K562 (cell line): ENCODE measurements at regions not wholly inside any gene's neighbourhood (a gene's known extent, or its start where the extent isn't known, plus 50 kb on each side); places are given as distances from the start of the nearest gene placed in this dataset.

Experiments
- ATAC-seq: fragments of 200-7000 bp; cut with Tn5 transposase; 3 replicates; pipeline ENCODE4 v1.9.1; 2020; ENCODE audit warnings: moderate library complexity
- BruUV-seq: library from RNA; stranded (reverse); fragments of 400-500 nt; replicated peaks from 2 replicates; lab custom pipeline; 2021; lab: Mats Ljungman, UMichigan
- CTCF ChIA-PET: fragments of 300-600 bp; formaldehyde crosslinking; extraction: SDS; loops from one replicate; lab custom pipeline; 2021; ENCODE audit warnings: low intra/inter-chr PET ratio; lab: Yijun Ruan, JAX
- POLR2A ChIA-PET: fragments of 300-600, 350-650 bp; sonication (Branson Sonifier 250); formaldehyde crosslinking; extraction: SDS; loops from one replicate; lab custom pipeline; 2021; ENCODE audit warnings: antibody characterized with exemption, inconsistent platforms; lab: Yijun Ruan, JAX
- DNase-seq, 4 experiments: peaks; one replicate each; pipeline versions ENCODE4 v3.0.0 to v3.0.0-alpha.2; 2011 to 2018; ENCODE audit warnings: low spot score in 3 of 4, mixed read lengths in 3 of 4; ENCODE audit errors: extremely low read depth in 1 of 4
- FAIRE-seq: peaks from 2 replicates; lab custom pipeline; 2011; peaks lifted over from hg19 to GRCh38; lab: Jason Lieb, UNC
- H2AFZ ChIP-seq: 2 replicates; pipeline ENCODE4 v1.6.0; 2011; ENCODE audit warnings: low read depth, low read length, control low read depth, inconsistent platforms
- H3K27ac ChIP-seq: fragments of 200-600 bp; 3 replicates; pipeline ENCODE4 v1.8.0; 2011; ENCODE audit warnings: low read depth, mild to moderate bottlenecking, control low read depth, inconsistent platforms, low read length, moderate library complexity, mixed read lengths; ENCODE audit errors: extremely low read depth
- H3K27me3 ChIP-seq, 2 experiments: fragments of 300-600 bp in 1 of 2; 2 replicates in 1 of 2; 3 replicates in 1 of 2; pipeline versions ENCODE4 v1.6.0 to v1.8.0; 2011; ENCODE audit warnings: inconsistent platforms in 2 of 2, low read length in 2 of 2, mild to moderate bottlenecking in 1 of 2, mixed read lengths in 1 of 2, moderate library complexity in 1 of 2; ENCODE audit not compliant: control insufficient read depth in 2 of 2, insufficient read depth in 2 of 2
- H3K36me3 ChIP-seq: fragments of 300-600 bp; 3 replicates; pipeline ENCODE4 v1.8.0; 2011; ENCODE audit warnings: mild to moderate bottlenecking, low read length, inconsistent platforms; ENCODE audit not compliant: control insufficient read depth, insufficient read depth
- H3K4me1 ChIP-seq, 2 experiments: fragments of 200-600 bp in 1 of 2; replicated peaks in 1 of 2; 2 replicates in 1 of 2; 3 replicates in 1 of 2; pipeline versions ENCODE4 v1.5.1 to v1.8.0; 2011; ENCODE audit warnings: inconsistent platforms in 2 of 2, low read length in 2 of 2, mild to moderate bottlenecking in 1 of 2, mixed read lengths in 1 of 2, moderate library complexity in 1 of 2; ENCODE audit not compliant: control insufficient read depth in 2 of 2, insufficient read depth in 2 of 2
- H3K4me2 ChIP-seq: 2 replicates; pipeline ENCODE4 v1.6.1; 2011; ENCODE audit warnings: low read length, control low read depth, inconsistent platforms, mixed read lengths; ENCODE audit not compliant: insufficient read depth
- H3K4me3 ChIP-seq: fragments of 200-600 bp; sonication (generic), shearing (Covaris generic); 2 replicates; pipeline ENCODE4 v1.5.1; 2016; ENCODE audit warnings: control low read depth, inconsistent platforms
- H3K79me2 ChIP-seq: fragments of 200-600 bp; 3 replicates; pipeline ENCODE4 v1.8.0; 2011; ENCODE audit warnings: low read length, inconsistent platforms; ENCODE audit not compliant: control insufficient read depth, insufficient read depth
- H3K9ac ChIP-seq, 2 experiments: 2 replicates each; pipeline versions ENCODE4 v1.6.0 to v1.6.1; 2011; ENCODE audit warnings: low read depth in 2 of 2, low read length in 2 of 2, control low read depth in 1 of 2, inconsistent platforms in 1 of 2, mild to moderate bottlenecking in 1 of 2, mixed read lengths in 1 of 2; ENCODE audit not compliant: insufficient read depth in 1 of 2
- H3K9me1 ChIP-seq: one replicate; pipeline ENCODE4 v1.6.0; 2011; ENCODE audit warnings: inconsistent platforms, mild to moderate bottlenecking, low read length, moderate library complexity; ENCODE audit not compliant: control insufficient read depth, insufficient read depth
- H3K9me3 ChIP-seq: replicated peaks from 2 replicates; pipeline ENCODE4 v1.5.1; 2011; ENCODE audit warnings: low read depth, low read length, inconsistent platforms; ENCODE audit not compliant: control insufficient read depth, insufficient read depth
- H4K20me1 ChIP-seq: replicated peaks from 2 replicates; pipeline ENCODE4 v1.6.1; 2011; ENCODE audit warnings: low read length, inconsistent platforms, mixed read lengths; ENCODE audit not compliant: control insufficient read depth, insufficient read depth
- BHLHE40 ChIP-seq: IDR thresholded peaks from 2 replicates; pipeline ENCODE4 v1.6.1; 2011; ENCODE audit warnings: low read length, improper control_type of control experiment
- DPF2 ChIP-seq: fragments of 450-650 bp; IDR thresholded peaks from 2 replicates; pipeline ENCODE4 v1.6.1; 2016
- MCM5 ChIP-seq: fragments of 450-650 bp; IDR thresholded peaks from 2 replicates; pipeline ENCODE4 v1.6.1; 2016; ENCODE audit warnings: low read depth
- RBFOX2 ChIP-seq: fragments of 200-400 bp; formaldehyde crosslinking; IDR thresholded peaks from 2 replicates; pipeline ENCODE4 v1.6.1; 2017; ENCODE audit warnings: low read depth, mild to moderate bottlenecking, low read length, moderate library complexity
- TEAD4 ChIP-seq, 2 experiments: sonication (generic) in 1 of 2; formaldehyde crosslinking in 1 of 2; IDR thresholded peaks; 2 replicates each; pipeline versions ENCODE4 v1.6.1 to v1.8.0; 2012 to 2022; ENCODE audit warnings: borderline replicate concordance in 1 of 2, inconsistent platforms in 1 of 2, low read length in 1 of 2, mild to moderate bottlenecking in 1 of 2, missing genetic modification reagents in 1 of 2
- TGIF2 ChIP-seq: sonication (generic); formaldehyde crosslinking; IDR thresholded peaks from 2 replicates; pipeline ENCODE4 v1.8.1; 2022; ENCODE audit warnings: mild to moderate bottlenecking, missing genetic modification reagents, moderate library complexity
- WHSC1 ChIP-seq: IDR thresholded peaks from one replicate; pipeline ENCODE4 v1.6.1; 2012; ENCODE audit warnings: low read length, control low read depth, inconsistent platforms
- ZNF41 ChIP-seq: fragments of 250-450 bp; sonication (Bioruptor Pico); conservative IDR thresholded peaks from 2 replicates; pipeline ENCODE4 v1.4.0; 2020; ENCODE audit warnings: mild to moderate bottlenecking
- ZNF507 ChIP-seq: conservative IDR thresholded peaks from 2 replicates; pipeline ENCODE4 v1.6.1; 2017; ENCODE audit warnings: missing genetic modification characterization, missing compliant biosample characterization
- ZNF76 ChIP-seq: fragments of 250-450 bp; sonication (Bioruptor Pico); IDR thresholded peaks from 2 replicates; pipeline ENCODE4 v1.4.0; 2020; ENCODE audit warnings: mild to moderate bottlenecking, moderate library complexity, borderline replicate concordance
- WGBS: fragments of 100-300 bp; shearing (Covaris generic); methylation state at CpG from one replicate; pipeline ENCODE4 v1.1.6; 2016; ENCODE audit warnings: low coverage, mixed read lengths; ENCODE audit not compliant: insufficient coverage; ENCODE audit errors: missing lambda C conversion rate; 5-methylcytosine and 5-hydroxymethylcytosine counted together
- in situ Hi-C: fragments of 300-500 bp; cut with MboI; formaldehyde crosslinking; loops from 4 replicates; pipeline ENCODE4 v1.15.0; 2018; ENCODE audit warnings: inconsistent platforms, mixed read lengths
- intact Hi-C: fragments of 100-400 bp; cut with micrococcal nuclease; formaldehyde crosslinking; loops from 2 replicates; pipeline ENCODE4 v1.14.2; 2022
- TF ChIP-seq, protein P1 (sequence below): sonication (generic); formaldehyde crosslinking; IDR thresholded peaks from 2 replicates; pipeline ENCODE4 v1.8.0; 2023; ENCODE audit warnings: mild to moderate bottlenecking, missing genetic modification reagents
- TF ChIP-seq, protein P2 (sequence below): fragments of 450-650 bp; formaldehyde crosslinking; IDR thresholded peaks from 2 replicates; pipeline ENCODE4 v1.4.0; 2022; ENCODE audit warnings: mild to moderate bottlenecking, moderate library complexity
- TF ChIP-seq, protein P3 (sequence below): fragments of 250-450 bp; sonication (Bioruptor Pico); IDR thresholded peaks from 2 replicates; pipeline ENCODE4 v1.4.0; 2020

DNA sequence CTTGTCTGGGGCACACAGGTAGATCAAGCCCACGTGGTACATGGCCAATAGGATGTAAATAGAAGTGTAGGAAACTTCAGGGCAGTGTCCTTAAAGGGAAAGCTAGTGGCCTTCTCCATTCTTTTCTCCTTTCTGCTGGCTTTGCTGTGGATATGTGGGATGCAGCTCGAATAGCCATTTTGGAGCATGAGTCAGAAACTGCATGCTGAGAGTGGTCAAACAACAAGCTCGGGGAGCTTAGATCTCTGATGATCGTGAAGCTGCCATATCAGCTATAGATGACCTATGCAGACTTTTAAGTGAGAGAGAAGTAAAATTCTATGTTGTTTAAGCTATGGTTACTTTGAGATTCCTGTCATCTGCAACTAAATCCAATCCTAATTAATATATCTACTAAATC is 241.3 kb upstream of the DAAM1 start:
- DNase-seq = no peak
- H3K36me3 ChIP-seq = no peaks in the 10 kb centered on the region
- WGBS = 0% methylated on average over 4 of the region's 4 CpGs
- no peaks in the 10 kb centered on the region for H3K9me1 ChIP-seq
- no peaks in the 10 kb centered on the region for H3K27me3 ChIP-seq
- intact Hi-C loops (loop anchor here (10.0 kb wide), 1 partner anchor 442 kb away; no protein-coding TSS in a partner anchor), in situ Hi-C loops (no loop called here)
- no peak for ATAC-seq
- FAIRE-seq = no peak
- TF ChIP-seq MCM5 = no peak
- TF ChIP-seq RBFOX2 = no peak
- no peak for TF ChIP-seq WHSC1
- POLR2A ChIA-PET = no interaction called here
- no peak overlapping the region for H3K27ac ChIP-seq
- H3K9me3 ChIP-seq = no peaks in the 10 kb centered on the region
- no TSS peak for BruUV-seq
- H3K4me2 ChIP-seq = no peak overlapping the region
- no peaks in the 10 kb centered on the region for H3K4me1 ChIP-seq
- H3K9ac ChIP-seq = no peak overlapping the region
- H2AFZ ChIP-seq = no peak overlapping the region
- CTCF ChIA-PET = no interaction called here
- H3K4me3 ChIP-seq = no peak overlapping the region
- H3K79me2 ChIP-seq = no peaks in the 10 kb centered on the region
- H4K20me1 ChIP-seq = no peaks in the 10 kb centered on the region

GRCh38 chr14:58947814-58948445 is 240.5 kb upstream of the DAAM1 start:
- H3K27ac ChIP-seq = no peak overlapping the region
- no peaks in the 10 kb centered on the region for H3K79me2 ChIP-seq
- no peak overlapping the region for H3K9ac ChIP-seq
- no peaks in the 10 kb centered on the region for H4K20me1 ChIP-seq
- H3K4me3 ChIP-seq = no peak overlapping the region
- ChIA-PET POLR2A (no interaction called here), CTCF (no interaction called here)
- no peak for FAIRE-seq
- no peak overlapping the region for H3K4me2 ChIP-seq
- BruUV-seq = no TSS peak
- WGBS = 3% methylated on average over 4 of the region's 4 CpGs
- no peaks in the 10 kb centered on the region for H3K9me3 ChIP-seq
- no peak overlapping the region for H2AFZ ChIP-seq
- ATAC-seq = no peak
- H3K27me3 ChIP-seq = no peaks in the 10 kb centered on the region
- in situ Hi-C loops (no loop called here), intact Hi-C loops (loop anchor here (10.0 kb wide), 1 partner anchor 443 kb away; no protein-coding TSS in a partner anchor)
- no peaks in the 10 kb centered on the region for H3K9me1 ChIP-seq
- no peaks in the 10 kb centered on the region for H3K36me3 ChIP-seq
- DNase-seq = no peak
- no peaks in the 10 kb centered on the region for H3K4me1 ChIP-seq
- TF ChIP-seq ZNF41 (CRISPR knock-in tag) (no peak), ZNF507 (tag) (no peak), TGIF2 (CRISPR knock-in tag) (no peak), ZNF76 (CRISPR knock-in tag) (no peak), BHLHE40 (no peak), DPF2 (no peak), TEAD4 (IDR thresholded peaks at IDR 0.05; ENCODE audit: low read length) (no peak), TEAD4 (CRISPR knock-in tag; IDR thresholded peaks at IDR 0.05; ENCODE audit: borderline replicate concordance) (no peak)
- TF ChIP-seq, protein P1, sequence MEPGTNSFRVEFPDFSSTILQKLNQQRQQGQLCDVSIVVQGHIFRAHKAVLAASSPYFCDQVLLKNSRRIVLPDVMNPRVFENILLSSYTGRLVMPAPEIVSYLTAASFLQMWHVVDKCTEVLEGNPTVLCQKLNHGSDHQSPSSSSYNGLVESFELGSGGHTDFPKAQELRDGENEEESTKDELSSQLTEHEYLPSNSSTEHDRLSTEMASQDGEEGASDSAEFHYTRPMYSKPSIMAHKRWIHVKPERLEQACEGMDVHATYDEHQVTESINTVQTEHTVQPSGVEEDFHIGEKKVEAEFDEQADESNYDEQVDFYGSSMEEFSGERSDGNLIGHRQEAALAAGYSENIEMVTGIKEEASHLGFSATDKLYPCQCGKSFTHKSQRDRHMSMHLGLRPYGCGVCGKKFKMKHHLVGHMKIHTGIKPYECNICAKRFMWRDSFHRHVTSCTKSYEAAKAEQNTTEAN (CRISPR knock-in tag) = no peak
- TF ChIP-seq, protein P2, sequence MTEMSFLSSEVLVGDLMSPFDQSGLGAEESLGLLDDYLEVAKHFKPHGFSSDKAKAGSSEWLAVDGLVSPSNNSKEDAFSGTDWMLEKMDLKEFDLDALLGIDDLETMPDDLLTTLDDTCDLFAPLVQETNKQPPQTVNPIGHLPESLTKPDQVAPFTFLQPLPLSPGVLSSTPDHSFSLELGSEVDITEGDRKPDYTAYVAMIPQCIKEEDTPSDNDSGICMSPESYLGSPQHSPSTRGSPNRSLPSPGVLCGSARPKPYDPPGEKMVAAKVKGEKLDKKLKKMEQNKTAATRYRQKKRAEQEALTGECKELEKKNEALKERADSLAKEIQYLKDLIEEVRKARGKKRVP = no peak
- TF ChIP-seq, protein P3, sequence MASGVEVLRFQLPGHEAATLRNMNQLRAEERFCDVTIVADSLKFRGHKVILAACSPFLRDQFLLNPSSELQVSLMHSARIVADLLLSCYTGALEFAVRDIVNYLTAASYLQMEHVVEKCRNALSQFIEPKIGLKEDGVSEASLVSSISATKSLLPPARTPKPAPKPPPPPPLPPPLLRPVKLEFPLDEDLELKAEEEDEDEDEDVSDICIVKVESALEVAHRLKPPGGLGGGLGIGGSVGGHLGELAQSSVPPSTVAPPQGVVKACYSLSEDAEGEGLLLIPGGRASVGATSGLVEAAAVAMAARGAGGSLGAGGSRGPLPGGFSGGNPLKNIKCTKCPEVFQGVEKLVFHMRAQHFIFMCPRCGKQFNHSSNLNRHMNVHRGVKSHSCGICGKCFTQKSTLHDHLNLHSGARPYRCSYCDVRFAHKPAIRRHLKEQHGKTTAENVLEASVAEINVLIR (CRISPR knock-in tag) = no peak
